Kidney tubule cell (primary cell): ENCODE measurements at regions not wholly inside any gene's neighbourhood (a gene's known extent, or its start where the extent isn't known, plus 50 kb on each side); places are given as distances from the start of the nearest gene placed in this dataset.
"Not testable (repeated sequence)": the region's sequence is repeated elsewhere in the genome, so short reads cannot be mapped to it uniquely, and the experiment has no call there.

ENCODE experiments used
- DNase-seq: peaks from one replicate; pipeline ENCODE4 v3.0.0-alpha.2; 2018; ENCODE audit warnings: low spot score

DNA sequence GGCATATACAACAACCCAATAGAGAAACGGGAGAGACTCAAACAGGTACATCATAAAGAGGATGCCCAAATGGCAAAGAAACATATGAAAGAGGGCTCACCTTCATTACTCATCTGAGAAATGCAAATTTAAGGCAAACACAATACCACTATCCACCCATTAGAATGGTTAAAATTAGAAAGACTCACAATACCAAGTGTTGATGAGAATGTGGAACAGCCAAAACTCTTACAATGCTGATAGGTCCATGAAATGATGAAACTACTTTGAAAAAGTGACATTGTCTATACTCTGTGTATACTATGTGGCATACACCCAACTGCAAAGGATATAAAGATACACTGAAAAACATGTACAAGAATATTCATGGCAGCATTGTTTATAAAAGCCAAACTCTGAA is 96.2 kb upstream of the TSHZ3 start:
- DNase-seq: no peak

DNA sequence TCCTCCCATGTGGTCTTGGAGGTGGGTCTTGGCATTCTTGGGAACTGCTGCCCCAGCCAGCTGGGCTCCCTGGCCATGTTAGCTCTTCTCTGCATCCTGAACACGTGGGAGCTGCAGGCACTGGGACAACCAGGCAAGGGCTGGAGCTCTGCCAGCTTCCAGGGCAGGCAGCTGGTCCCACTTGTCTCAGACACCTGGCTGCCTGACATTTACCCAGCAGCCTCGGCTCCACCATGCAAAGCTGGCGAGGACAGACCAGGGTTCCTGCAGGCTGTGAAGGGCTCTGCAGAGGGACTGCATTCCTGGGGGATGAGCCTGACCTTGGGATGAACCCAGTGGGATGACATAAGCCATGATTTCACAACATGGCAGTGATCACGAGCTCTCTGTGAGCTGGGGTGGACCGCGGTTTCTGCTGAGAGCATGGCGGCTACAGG is 99.0 kb upstream of the TSHZ3 start:
- peak; percentile 1 for DNase-seq

DNA sequence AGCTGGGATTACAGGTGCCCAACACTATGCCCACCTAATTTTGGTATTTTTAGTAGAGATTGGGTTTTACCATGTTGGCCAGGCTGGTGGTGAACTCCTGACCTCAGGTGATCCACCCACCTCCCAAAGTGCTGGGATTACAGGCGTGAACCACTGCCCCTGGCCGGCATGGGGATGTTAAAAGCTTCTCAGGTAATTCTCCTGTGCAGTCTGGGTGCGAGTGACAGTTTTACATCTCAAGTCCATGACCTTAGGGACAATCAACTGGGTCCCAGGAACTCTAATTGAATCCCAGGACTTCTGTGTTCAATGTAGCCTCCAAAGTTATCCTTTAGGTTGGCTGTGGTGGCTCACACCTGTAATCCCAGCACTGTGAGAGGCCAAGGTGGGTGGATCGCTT is 100.1 kb upstream of the TSHZ3 start:
- no peak for DNase-seq

DNA sequence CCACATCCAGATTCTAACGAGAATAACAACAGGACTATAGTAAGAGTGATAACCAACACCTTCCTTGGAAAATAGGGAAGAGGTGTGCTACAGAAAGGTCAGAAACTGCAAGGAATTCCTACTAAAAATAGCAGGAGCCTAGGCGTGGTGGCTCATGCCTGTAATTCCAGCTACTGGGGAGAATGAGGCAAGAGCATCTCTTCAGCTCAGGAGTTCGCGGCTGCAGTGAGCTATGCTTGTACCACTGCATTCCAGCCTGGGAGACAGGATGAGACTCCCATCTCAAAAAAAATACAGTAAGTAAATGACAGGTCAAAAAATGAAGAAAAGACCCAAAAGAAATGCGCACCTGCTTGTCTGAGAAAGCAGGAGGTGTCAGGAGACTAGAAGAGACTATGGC is 101.5 kb upstream of the TSHZ3 start:
- DNase-seq: no peak

DNA sequence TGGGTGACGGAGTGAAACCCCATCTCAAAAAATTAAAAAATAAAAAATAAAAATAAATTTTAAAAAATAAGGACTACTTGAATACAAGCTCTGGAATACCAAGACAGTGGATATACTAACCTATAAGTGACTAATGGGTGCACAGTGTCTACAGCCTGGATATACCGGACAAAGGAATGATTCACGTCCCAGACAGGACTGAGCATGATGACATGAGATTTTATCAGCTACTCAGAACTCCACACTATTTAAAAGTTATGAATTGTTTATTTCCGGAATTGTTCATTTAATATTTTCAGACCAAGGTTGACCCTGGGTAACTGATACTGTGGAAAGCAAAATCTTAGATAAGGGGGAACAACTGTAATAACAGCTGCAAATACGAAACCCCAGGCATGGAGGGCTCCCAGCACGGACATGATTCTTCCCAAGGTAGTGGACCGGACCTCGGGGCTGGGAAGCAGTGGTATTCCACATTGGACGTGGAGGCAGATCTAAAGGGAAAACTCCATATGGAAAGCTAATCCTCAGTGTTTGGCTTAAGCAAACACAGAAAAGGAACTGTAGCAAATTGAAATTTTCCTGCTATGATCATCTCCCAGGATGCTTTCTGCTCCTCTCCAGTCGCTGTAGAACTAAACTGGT is 102.6 kb upstream of the TSHZ3 start:
- DNase-seq: no peak

DNA sequence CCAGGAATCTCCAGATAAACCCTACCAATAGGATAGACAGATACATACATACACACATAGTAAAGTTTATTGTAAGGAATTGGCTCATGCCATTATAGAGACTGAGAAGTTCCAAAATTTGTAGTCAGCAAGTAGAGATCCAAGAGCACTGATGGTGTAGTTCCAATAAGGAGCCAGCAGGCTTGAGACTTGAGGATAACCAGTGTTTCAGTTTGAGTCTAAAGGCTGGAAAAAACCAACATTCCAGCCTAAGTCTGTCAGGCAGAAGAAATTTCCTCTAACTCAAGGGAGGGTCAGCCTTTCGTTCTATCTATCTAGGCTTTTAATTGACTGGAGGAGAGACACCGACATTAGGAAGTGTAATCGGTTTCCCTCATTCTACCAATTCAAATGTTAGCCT is 110.2 kb upstream of the TSHZ3 start:
- no peak for DNase-seq

DNA sequence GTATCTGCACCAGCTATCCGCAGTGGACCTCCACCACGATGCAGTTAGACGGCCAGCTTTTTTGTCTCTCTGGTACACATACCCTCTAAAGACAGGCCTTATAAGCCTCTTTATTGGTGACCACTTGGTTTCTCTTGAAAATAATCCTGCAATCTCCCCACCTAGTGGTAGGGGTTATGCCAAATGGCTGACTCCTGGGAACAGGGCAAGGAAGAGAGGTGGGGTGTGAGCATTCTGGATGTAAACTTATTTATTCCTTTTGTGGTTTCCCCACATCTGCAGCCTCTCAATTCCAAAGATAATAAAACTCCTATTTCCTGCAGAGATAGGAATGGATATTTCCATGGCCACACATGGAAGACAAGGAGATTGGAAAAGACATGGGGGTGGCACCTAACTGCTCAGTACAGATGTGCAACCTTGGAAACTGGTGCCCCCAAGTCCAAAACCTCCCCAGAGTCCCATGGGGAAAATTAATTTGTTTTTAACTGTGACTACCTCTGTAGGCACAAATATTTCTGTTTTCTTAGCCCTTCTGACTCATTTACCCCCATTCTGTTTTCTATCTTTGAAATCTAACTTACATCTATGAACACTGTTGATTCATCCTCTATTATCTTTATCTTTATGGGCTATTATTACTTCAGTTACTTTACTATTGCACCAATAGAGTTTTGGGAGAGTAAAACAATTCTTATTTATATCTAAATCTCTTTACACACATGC is 112.7 kb upstream of the TSHZ3 start:
- no peak for DNase-seq

DNA sequence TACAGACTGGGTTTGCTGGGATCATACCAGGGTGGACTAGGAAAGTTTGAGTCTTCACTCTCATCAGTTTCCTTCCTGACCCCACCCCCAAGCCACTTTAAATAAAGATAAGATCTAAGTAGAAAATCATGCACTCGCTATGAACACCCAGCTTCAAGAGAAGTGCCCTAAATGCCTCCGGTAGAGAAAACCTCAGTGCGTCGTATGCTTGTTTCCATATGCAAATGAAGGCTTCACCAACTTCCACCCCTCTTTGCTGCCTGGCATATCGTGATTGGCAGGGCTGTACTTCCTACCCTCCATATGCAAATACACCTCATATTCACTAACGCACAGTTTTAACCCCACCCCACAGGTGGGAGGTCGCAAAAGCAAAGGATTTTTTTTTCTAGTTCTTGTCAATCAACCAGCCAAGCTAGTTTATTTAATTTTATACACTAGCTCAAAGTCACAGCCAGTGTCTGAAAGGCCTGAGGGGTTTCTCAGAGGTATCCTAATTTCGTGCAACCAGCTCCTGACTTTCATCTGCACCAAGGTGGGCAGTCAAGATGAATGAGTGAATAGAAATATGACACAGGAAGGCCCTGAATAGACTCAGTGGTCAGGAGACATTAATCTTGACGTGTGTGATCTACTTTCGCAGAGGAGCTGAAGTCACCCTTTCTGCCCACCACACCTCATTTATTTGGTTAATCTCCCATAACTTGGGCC is 121.1 kb upstream of the TSHZ3 start:
- DNase-seq: no peak

DNA sequence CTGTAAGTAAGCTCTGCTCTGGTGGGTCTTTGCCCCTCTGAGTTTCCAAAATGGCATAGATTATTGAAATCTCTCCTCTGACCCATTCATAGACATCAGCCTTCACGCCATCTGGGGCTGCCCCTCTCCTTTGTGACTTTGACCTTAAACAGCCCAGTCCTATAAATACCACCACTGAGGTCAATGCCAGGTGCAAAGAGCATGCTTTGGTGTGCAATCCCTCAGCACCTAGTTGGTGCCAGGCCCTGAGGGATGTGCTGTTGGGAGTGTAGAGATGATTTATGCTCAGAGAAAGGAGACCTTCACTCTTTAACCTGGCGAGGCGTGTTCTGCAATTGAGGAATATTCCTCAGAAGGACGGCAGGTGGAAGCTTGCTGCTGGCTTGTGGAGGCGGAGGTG is 121.7 kb upstream of the TSHZ3 start:
- no peak for DNase-seq

DNA sequence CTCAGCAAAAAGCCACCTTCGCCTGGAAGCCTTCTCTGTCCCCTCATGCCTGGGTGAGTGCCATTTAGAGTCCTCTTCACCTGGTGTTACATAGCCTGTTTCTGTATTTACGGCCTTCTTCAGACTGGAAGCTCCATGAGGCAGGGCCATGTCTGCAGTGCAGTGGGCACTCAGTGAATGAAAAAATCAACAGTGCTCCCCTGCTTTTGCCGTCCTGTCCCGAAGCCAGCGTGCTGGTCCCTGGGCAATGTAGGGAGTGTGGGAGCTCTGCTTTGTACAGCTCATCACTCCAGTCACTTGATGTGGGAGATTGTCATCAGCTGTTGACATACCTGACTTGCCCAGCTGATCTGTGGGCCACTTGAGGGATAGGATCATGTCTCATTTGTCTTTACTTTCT is 129.0 kb upstream of the TSHZ3 start:
- no peak for DNase-seq

DNA sequence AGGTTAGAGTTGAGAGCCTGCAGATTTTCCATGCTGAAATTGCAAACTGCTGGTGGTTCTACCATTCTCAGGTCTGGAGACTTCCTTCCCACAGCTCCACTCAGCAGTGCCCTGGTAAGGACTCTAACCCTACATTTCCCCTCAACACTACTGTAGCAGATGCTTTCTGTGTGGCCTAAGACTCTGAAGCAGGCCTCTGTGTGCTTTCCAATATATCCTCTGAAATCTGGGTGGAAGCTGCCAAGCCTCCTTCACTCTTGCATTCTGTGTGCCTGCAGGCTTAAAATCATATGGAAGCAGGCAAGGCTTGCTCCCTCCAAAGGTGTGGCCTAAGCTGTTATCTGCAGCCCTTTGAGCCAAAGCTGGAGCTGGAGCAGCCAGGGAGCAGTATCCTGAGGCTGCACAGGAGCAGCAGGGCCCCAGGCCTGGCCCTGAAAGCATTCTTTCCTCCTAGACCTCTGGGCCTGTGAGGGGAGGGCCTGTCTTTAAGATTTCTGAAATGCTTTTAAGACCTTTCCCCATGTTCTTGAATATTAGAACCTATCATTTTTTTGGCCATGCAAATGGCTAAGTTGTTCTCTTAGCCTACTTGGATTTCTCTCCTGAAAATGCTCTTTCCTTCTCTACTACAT is 134.1 kb upstream of the TSHZ3 start:
- DNase-seq: no peak

DNA sequence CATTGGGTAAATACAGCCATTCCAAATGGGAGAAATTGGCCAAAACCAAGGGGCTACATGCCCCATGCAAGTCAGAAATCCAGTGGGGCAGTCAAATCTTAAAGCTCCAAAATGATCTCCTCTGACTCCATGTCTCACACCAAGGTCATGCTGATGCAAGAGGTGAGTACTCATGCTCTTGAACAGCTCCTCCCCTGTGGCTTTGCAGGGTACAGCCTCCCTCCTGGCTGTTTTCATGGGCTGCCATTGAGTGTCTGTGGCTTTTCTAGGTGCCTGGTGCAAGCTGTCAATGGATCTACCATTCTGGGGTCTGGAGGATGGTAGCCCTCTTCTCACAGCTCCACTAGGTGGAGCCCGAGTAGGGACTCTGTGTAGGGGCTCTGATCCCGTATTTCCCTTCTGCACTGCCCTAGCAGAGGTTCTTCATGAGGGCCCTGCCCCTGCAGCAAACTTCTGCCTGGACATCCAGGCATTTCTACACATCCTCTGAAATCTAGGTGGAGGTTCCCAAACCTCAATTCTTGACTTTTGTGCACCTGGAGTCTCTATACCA is 135.7 kb upstream of the TSHZ3 start:
- not testable (repeated sequence) for DNase-seq

DNA sequence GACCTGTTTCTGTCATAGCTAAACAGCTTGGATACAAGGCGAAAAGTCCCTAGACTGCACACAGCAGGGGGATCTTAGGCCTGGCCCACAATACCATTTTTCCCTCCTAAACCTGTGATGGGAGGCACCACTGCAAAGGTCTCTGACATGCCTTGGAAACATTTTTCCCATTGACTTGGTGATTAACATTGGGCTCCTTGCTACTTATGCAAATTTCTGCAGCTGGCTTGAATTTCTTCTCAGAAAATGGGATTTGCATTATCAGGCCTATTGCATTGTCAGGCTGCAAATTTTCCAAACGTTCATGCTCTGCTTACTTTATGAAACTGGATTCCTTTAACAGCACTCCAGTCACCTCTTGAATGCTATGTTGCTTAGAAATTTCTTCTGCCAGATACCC is 136.2 kb upstream of the TSHZ3 start:
- DNase-seq: no peak

DNA sequence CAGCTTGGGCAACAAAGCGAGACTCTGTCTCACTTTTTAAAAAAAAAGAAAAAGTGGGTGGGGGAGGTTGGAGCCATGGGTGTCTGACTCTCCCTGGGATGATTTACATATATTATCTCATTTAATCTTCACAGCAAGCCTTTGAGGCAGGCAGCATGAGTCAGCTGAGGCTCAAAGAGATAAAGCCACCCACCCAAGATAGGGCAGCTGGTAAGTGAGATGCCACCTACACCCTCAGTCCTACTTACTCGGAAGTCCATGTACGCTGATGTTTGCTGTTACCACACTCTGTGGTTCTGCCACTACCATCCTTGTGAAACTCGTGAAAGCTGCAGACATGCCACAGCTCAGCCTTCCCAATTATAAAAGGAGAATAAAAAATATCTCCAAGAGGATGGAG is 142.0 kb upstream of the TSHZ3 start:
- DNase-seq: no peak

DNA sequence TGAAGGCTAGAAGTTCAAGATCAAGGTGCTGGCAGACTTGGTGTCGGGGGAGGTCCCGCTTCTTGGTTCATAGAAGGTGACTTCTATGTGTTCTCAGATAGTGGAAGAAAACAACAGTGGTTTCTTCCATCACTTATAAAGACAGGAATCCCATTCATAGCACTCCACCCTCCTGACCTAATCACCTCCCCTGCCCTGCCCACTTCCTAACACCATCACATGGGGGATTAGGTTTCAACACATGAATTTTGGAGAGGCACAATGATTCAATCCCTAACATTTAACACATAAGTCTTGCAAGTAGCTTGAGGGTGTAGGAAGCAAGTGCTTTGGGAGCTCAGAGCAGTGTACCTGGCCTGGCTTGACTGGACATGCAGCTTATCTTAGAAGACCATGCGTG is 142.8 kb upstream of the TSHZ3 start:
- DNase-seq: no peak

DNA sequence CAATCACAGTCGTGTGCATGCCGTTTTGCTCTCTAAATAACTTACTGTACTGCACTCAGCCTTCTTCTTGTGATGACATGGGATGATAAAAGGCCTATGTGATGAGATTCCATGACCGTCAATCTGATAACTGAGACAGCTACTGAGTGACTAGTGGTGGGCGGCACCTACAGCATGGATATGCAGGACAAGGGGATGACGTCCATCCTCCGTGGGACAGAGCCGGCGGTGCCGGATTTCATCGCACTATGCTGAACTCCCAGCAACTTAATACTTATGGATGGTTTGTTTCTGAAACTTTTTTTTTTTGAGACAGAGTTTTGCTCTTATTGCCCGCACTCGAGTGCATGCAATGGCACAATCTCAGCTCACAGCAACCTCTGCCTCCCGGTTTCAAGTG is 146.8 kb upstream of the TSHZ3 start:
- no peak for DNase-seq

DNA sequence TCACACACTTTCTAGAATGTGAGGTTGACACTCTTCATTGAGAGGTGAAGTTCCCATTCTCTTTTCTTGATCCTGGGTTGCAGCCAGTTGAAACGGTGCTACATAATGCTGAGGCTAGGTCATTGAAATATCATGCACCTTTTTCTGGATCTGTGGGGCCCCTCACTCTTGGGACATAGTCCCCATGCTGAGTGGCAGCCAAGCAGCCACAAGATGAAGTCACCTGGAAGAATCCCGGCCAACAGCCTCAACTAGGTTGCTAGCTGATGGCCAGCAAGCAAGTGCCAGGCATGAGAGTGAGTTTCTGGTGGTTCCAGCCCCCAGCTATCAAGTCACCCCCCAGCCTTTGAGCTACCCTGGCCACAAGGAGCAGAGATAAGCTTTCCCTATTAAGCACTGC is 148.5 kb upstream of the TSHZ3 start:
- no peak for DNase-seq

DNA sequence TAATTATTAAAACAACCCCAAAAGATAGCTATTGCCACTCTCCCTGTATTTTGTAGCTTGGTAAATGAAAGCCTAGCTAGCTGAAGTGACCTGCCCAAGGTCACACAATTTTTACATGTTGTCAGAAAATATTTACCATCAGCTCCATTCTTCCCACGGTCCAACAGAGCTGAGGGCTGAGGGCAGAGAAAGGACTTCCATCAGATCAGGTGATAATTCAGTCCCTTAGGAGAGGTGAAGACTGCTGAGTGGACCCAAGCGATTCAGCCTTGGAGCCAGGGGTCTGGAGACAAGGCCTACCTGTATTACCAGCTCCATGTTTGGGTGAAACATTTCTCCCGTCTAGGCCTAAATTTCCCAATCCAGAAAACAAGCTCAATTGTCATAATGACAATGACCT is 149.5 kb upstream of the TSHZ3 start:
- DNase-seq: no peak

DNA sequence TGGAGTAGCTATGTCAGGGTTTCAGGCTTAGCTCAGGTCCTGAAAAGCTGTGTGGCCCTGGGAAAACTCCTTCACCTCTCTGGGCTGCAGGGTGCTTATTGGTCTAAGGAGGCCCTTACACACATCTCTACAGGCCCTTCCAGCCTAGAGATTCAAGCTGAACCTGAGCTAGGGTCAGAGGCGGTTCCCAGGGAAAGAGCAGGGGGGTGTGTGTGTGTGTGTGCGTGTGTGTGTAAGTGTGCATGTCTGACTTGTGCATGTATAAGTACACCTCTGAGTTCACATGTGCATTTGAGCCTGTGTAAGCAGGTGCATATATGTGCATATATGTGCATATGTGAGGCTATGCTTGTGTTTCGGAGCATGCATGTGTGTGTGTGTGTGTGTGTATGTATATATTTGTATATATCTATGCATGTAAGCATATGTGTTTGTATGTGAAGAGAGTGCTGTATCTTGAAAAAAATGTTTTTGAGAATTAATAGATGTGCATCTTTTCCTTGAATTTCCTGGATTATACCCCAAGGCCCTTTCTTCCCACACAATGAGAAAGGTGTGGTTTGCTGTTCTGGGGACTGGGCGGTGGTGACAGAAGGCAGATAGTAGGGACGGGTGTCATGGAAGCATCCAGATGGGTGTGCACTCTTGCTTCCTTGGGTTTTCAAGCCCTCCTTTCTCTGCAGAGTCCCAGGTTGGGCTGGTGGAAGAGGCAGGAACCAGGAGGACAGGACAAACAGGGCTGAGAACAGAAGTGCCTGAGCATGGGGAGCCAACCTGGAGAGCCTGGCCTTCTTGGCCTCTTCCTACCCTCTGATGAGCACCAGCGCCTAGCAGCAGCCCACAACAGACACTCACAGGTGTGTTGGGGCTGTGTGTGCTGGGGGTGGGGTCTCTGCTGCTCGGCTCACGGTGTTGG is 150.3 kb upstream of the TSHZ3 start:
- no peak for DNase-seq

DNA sequence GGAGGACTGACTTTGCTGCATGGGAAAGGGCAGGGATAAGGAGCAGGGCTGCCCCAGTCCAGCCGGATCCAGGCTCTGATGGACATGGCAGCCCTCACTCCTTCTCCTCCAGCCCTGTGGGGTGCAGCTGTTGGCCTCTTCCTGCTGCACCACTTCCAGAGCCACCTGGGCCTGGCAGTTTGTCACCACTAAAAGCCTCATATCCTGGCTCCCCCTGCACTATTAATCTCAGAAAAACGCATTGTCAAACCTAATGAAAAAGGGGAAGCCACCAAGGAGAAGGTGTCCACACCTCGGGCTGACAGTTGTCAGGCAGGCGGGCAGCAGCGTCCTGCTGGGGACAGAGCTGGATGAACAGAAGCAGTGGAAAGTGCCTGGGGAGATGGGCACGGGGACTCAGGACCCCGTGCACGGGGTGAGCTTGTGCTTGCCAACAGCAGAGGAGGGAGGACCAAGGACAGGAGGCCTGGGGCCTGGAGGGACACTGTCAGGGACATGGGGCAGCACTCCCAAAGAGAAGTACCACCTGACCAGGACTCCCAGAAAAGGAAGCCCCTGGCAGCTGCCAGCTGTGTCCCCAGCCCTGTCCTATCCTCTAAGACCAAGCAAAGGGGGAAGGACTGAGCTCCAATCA is 151.1 kb upstream of the TSHZ3 start:
- DNase-seq: no peak

DNA sequence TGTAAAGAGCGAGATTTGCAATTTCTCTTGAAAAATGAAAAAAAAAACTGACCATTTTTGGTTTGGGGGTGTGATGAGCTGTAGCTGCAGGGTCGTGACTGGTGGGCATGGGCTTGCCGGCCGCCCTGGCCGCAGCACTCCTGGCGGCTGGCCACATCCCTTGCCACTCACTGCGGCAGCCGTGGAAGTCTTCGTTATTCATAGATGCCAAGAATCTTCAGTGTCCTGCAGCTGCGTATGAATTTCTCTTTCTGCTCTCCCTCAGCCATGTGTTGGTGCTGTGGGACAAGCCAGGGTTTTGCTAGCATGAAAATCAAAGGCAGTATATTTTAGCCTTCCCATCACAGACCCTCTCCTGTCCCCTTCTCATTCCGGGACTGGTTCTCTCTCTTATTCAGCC is 151.7 kb upstream of the TSHZ3 start:
- DNase-seq: no peak
